ENCODE measurements at regions not wholly inside any gene's neighbourhood (a gene's known extent, or its start where the extent isn't known, plus 50 kb on each side); places are given as distances from the start of the nearest gene placed in this dataset.
"Not testable (repeated sequence)": the region's sequence is repeated elsewhere in the genome, so short reads cannot be mapped to it uniquely, and the experiment has no call there.

GRCh38 chr13:87244256-87244890 lies 426.8 kb upstream of the SLITRK5 start:
- DNase-seq, result no peak

- not testable (repeated sequence) for DNase-seq
These were observed 421.3 kb upstream of the SLITRK5 start for GRCh38 chr13:87249847-87250246.

GRCh38 chr13:87255394-87255793 lies 415.8 kb upstream of the SLITRK5 start:
- DNase-seq, result no peak

- DNase-seq, result no peak
These were observed 411.6 kb upstream of the SLITRK5 start for GRCh38 chr13:87259479-87260083.

- DNase-seq, result peak in 1 of 5 donors; percentile 0
These were observed 396.9 kb upstream of the SLITRK5 start for GRCh38 chr13:87274209-87274819.

- DNase-seq, result no peak
These were observed 391.0 kb upstream of the SLITRK5 start for GRCh38 chr13:87280139-87280538.

GRCh38 chr13:87287721-87288120 lies 383.4 kb upstream of the SLITRK5 start:
- DNase-seq, result no peak

- no peak for DNase-seq
These were observed 375.5 kb upstream of the SLITRK5 start for GRCh38 chr13:87295636-87296035.

- DNase-seq, result no peak
These were observed 369.1 kb upstream of the SLITRK5 start for GRCh38 chr13:87302034-87302433.

- DNase-seq, result no peak
These were observed 368.2 kb upstream of the SLITRK5 start for GRCh38 chr13:87302931-87303330.

GRCh38 chr13:87311165-87311564 lies 360.0 kb upstream of the SLITRK5 start:
- DNase-seq, result no peak

- no peak for DNase-seq
These were observed 356.3 kb upstream of the SLITRK5 start for GRCh38 chr13:87314822-87315221.

GRCh38 chr13:87322386-87322785 lies 348.8 kb upstream of the SLITRK5 start:
- no peak for DNase-seq

GRCh38 chr13:87324558-87324957 lies 346.6 kb upstream of the SLITRK5 start:
- DNase-seq, result no peak

GRCh38 chr13:87331178-87331577 lies 340.0 kb upstream of the SLITRK5 start:
- DNase-seq, result no peak

- no peak for DNase-seq
These were observed 337.6 kb upstream of the SLITRK5 start for GRCh38 chr13:87333599-87333998.

- DNase-seq, result no peak
These were observed 337.0 kb upstream of the SLITRK5 start for GRCh38 chr13:87334176-87334575.

- not testable (repeated sequence) for DNase-seq
These were observed 334.8 kb upstream of the SLITRK5 start for GRCh38 chr13:87336346-87336889.

GRCh38 chr13:87344176-87344575 lies 327.0 kb upstream of the SLITRK5 start:
- no peak for DNase-seq

GRCh38 chr13:87355451-87355850 lies 315.7 kb upstream of the SLITRK5 start:
- no peak for DNase-seq

- no peak for DNase-seq
These were observed 314.9 kb upstream of the SLITRK5 start for GRCh38 chr13:87356314-87356713.

GRCh38 chr13:87358319-87358718 lies 312.9 kb upstream of the SLITRK5 start:
- no peak for DNase-seq

- DNase-seq, result no peak
These were observed 310.0 kb upstream of the SLITRK5 start for GRCh38 chr13:87361216-87361615.

GRCh38 chr13:87368639-87369038 lies 302.5 kb upstream of the SLITRK5 start:
- DNase-seq, result no peak
